ENCODE measurements at regions not wholly inside any gene's neighbourhood (a gene's known extent, or its start where the extent isn't known, plus 50 kb on each side); places are given as distances from the start of the nearest gene placed in this dataset.

- H3K27ac ChIP-seq, result no peak overlapping the region
Observed at GRCh38 chr5:61251874-61252642, 80.0 kb upstream of the ZSWIM6 start.

GRCh38 chr5:61252643-61252925, 79.5 kb upstream of the ZSWIM6 start:
- no peak overlapping the region for H3K27ac ChIP-seq

More at GRCh38 chr5:61251874-61252642, 80.0 kb upstream of the ZSWIM6 start:
- TF ChIP-seq CTCF (IDR thresholded peaks at IDR 0.05) (no peak), ZFX (IDR thresholded peaks at IDR 0.05; ENCODE audit: borderline replicate concordance) (no peak)

GRCh38 chr5:61253547-61253946, 78.5 kb upstream of the ZSWIM6 start:
- TF ChIP-seq CTCF (IDR thresholded peaks at IDR 0.05), result no peak
- no peak for TF ChIP-seq ZFX (IDR thresholded peaks at IDR 0.05; ENCODE audit: borderline replicate concordance)
- H3K27ac ChIP-seq, result no peak overlapping the region

More at GRCh38 chr5:61252643-61252925, 79.5 kb upstream of the ZSWIM6 start:
- TF ChIP-seq ZFX (IDR thresholded peaks at IDR 0.05; ENCODE audit: borderline replicate concordance) (no peak), CTCF (IDR thresholded peaks at IDR 0.05) (no peak)

GRCh38 chr5:61254969-61255555, 77.0 kb upstream of the ZSWIM6 start:
- TF ChIP-seq CTCF (IDR thresholded peaks at IDR 0.05) (no peak), ZFX (IDR thresholded peaks at IDR 0.05; ENCODE audit: borderline replicate concordance) (no peak)
- H3K27ac ChIP-seq, result no peak overlapping the region

- TF ChIP-seq CTCF (IDR thresholded peaks at IDR 0.05), result no peak
- no peak for TF ChIP-seq ZFX (IDR thresholded peaks at IDR 0.05; ENCODE audit: borderline replicate concordance)
- no peak overlapping the region for H3K27ac ChIP-seq
Observed at GRCh38 chr5:61256474-61256873, 75.6 kb upstream of the ZSWIM6 start.

GRCh38 chr5:61257421-61257820, 74.6 kb upstream of the ZSWIM6 start:
- TF ChIP-seq ZFX (IDR thresholded peaks at IDR 0.05; ENCODE audit: borderline replicate concordance) (no peak), CTCF (IDR thresholded peaks at IDR 0.05) (no peak)

GRCh38 chr5:61261136-61261535, 70.9 kb upstream of the ZSWIM6 start:
- H3K27ac ChIP-seq, result no peak overlapping the region
- TF ChIP-seq CTCF (IDR thresholded peaks at IDR 0.05) (no peak), ZFX (IDR thresholded peaks at IDR 0.05; ENCODE audit: borderline replicate concordance) (no peak)

More at GRCh38 chr5:61257421-61257820, 74.6 kb upstream of the ZSWIM6 start:
- no peak overlapping the region for H3K27ac ChIP-seq

Data from 22Rv1 (cell line).